HEK293 (cell line): ENCODE measurements at regions not wholly inside any gene's neighbourhood (a gene's known extent, or its start where the extent isn't known, plus 50 kb on each side); places are given as distances from the start of the nearest gene placed in this dataset.

Experiments
- CTCF ChIA-PET: fragments of 350-600 bp; formaldehyde crosslinking; extraction: SDS; loops from one replicate; lab custom pipeline; 2021; ENCODE audit warnings: antibody characterized with exemption; lab: Yijun Ruan, JAX
- POLR2A ChIA-PET: fragments of 300-600 bp; formaldehyde crosslinking; extraction: SDS; loops from one replicate; lab custom pipeline; 2020; ENCODE audit warnings: antibody characterized with exemption, inconsistent platforms; lab: Yijun Ruan, JAX
- H3K27ac ChIP-seq: fragments of 200-500 bp; sonication (Bioruptor generic); 2 replicates; pipeline ENCODE4 v1.5.1; 2014; ENCODE audit warnings: low read depth, low read length, control low read depth, inconsistent platforms; ENCODE audit errors: extremely low read depth
- H3K36me3 ChIP-seq, 2 experiments: fragments of 200-500 bp in 1 of 2; sonication (Bioruptor generic) in 1 of 2; 1 replicate in 1 of 2; 2 replicates in 1 of 2; pipeline ENCODE4 v1.5.1; 2014 to 2017; ENCODE audit warnings: inconsistent platforms in 2 of 2, low read length in 2 of 2; ENCODE audit not compliant: control insufficient read depth in 2 of 2, insufficient read depth in 1 of 2
- H3K4me1 ChIP-seq: fragments of 200-500 bp; sonication (Bioruptor generic); 2 replicates; pipeline ENCODE4 v1.5.1; 2014; ENCODE audit warnings: mild to moderate bottlenecking, low read length, inconsistent platforms; ENCODE audit not compliant: control insufficient read depth, insufficient read depth
- H3K4me3 ChIP-seq: 2 replicates; pipeline ENCODE4 v1.5.1; 2011; ENCODE audit warnings: low read depth, mild to moderate bottlenecking, control low read depth, low read length, moderate library complexity
- H3K9me3 ChIP-seq: fragments of 200-500 bp; sonication (Bioruptor generic); 2 replicates; pipeline ENCODE4 v1.5.1; 2014; ENCODE audit warnings: low read depth, low read length, inconsistent platforms; ENCODE audit not compliant: control insufficient read depth, insufficient read depth
- AEBP2 ChIP-seq: fragments of 450-650 bp; formaldehyde crosslinking; IDR thresholded peaks from 2 replicates; pipeline ENCODE4 v1.5.1; 2016; ENCODE audit warnings: missing biosample characterization, missing genetic modification characterization, borderline replicate concordance
- HOXA7 ChIP-seq: sonication (generic); formaldehyde crosslinking; IDR thresholded peaks from 2 replicates; pipeline ENCODE4 v1.8.1; 2022; ENCODE audit warnings: missing genetic modification reagents, borderline replicate concordance
- TRIM28 ChIP-seq: IDR thresholded peaks from 2 replicates; pipeline ENCODE4 v1.6.1; 2011; ENCODE audit warnings: low read length, control low read depth, borderline replicate concordance
- WT1 ChIP-seq: fragments of 450-650 bp; formaldehyde crosslinking; IDR thresholded peaks from 2 replicates; pipeline ENCODE4 v1.5.1; 2016; ENCODE audit warnings: missing biosample characterization, missing genetic modification characterization
- ZBTB26 ChIP-seq: fragments of 450-650 bp; formaldehyde crosslinking; optimal IDR thresholded peaks from 2 replicates; pipeline ENCODE3; 2016; ENCODE audit warnings: missing biosample characterization, mild to moderate bottlenecking, missing genetic modification characterization
- ZEB2 ChIP-seq: fragments of 450-650 bp; formaldehyde crosslinking; IDR thresholded peaks from 2 replicates; pipeline ENCODE4 v1.5.1; 2016; ENCODE audit warnings: missing biosample characterization, missing genetic modification characterization
- ZFP3 ChIP-seq: fragments of 450-650 bp; formaldehyde crosslinking; IDR thresholded peaks from 2 replicates; pipeline ENCODE4 v1.5.1; 2016; ENCODE audit warnings: low read depth, missing biosample characterization, missing genetic modification characterization
- ZNF169 ChIP-seq: fragments of 450-650 bp; formaldehyde crosslinking; IDR thresholded peaks from 2 replicates; pipeline ENCODE4 v1.5.1; 2016; ENCODE audit warnings: missing biosample characterization, missing genetic modification characterization
- ZNF184 ChIP-seq: fragments of 450-650 bp; IDR thresholded peaks from 2 replicates; pipeline ENCODE4 v1.5.1; 2018; ENCODE audit warnings: missing biosample characterization, mild to moderate bottlenecking, missing genetic modification characterization
- ZNF211 ChIP-seq: fragments of 450-650 bp; formaldehyde crosslinking; IDR thresholded peaks from 2 replicates; pipeline ENCODE4 v1.5.1; 2016; ENCODE audit warnings: low read depth, missing biosample characterization, missing genetic modification characterization
- ZNF214 ChIP-seq: fragments of 450-650 bp; formaldehyde crosslinking; IDR thresholded peaks from 2 replicates; pipeline ENCODE4 v1.5.1; 2017; ENCODE audit warnings: missing biosample characterization, mild to moderate bottlenecking, missing genetic modification characterization, borderline replicate concordance
- ZNF26 ChIP-seq: fragments of 450-650 bp; formaldehyde crosslinking; IDR thresholded peaks from 2 replicates; pipeline ENCODE4 v1.5.1; 2016; ENCODE audit warnings: missing biosample characterization, missing genetic modification characterization
- ZNF280D ChIP-seq: fragments of 450-650 bp; formaldehyde crosslinking; IDR thresholded peaks from 2 replicates; pipeline ENCODE4 v1.5.1; 2016; ENCODE audit warnings: missing biosample characterization, missing genetic modification characterization
- ZNF350 ChIP-seq: fragments of 450-650 bp; formaldehyde crosslinking; IDR thresholded peaks from 2 replicates; pipeline ENCODE4 v1.5.0; 2017; ENCODE audit warnings: missing biosample characterization, mild to moderate bottlenecking, missing genetic modification characterization
- ZNF37A ChIP-seq: fragments of 450-650 bp; IDR thresholded peaks from 2 replicates; pipeline ENCODE4 v1.5.1; 2018; ENCODE audit warnings: missing biosample characterization, missing genetic modification characterization
- ZNF398 ChIP-seq: fragments of 450-650 bp; formaldehyde crosslinking; IDR thresholded peaks from 2 replicates; pipeline ENCODE4 v1.5.1; 2017; ENCODE audit warnings: missing biosample characterization, missing genetic modification characterization
- ZNF488 ChIP-seq: fragments of 450-650 bp; formaldehyde crosslinking; IDR thresholded peaks from 2 replicates; pipeline ENCODE4 v1.5.1; 2016; ENCODE audit warnings: missing biosample characterization, missing genetic modification characterization
- ZNF510 ChIP-seq: fragments of 450-650 bp; formaldehyde crosslinking; IDR thresholded peaks from 2 replicates; pipeline ENCODE4 v1.5.1; 2018; ENCODE audit warnings: mild to moderate bottlenecking, missing genetic modification characterization, missing biosample characterization; ENCODE audit not compliant: insufficient replicate concordance
- ZNF561 ChIP-seq: fragments of 450-650 bp; IDR thresholded peaks from 2 replicates; pipeline ENCODE4 v1.5.1; 2018; ENCODE audit warnings: missing biosample characterization, missing genetic modification characterization, borderline replicate concordance
- ZNF585B ChIP-seq: fragments of 450-650 bp; formaldehyde crosslinking; IDR thresholded peaks from 2 replicates; pipeline ENCODE4 v1.5.1; 2016; ENCODE audit warnings: missing biosample characterization, missing genetic modification characterization
- ZNF629 ChIP-seq: fragments of 450-650 bp; formaldehyde crosslinking; IDR thresholded peaks from 2 replicates; pipeline ENCODE4 v1.5.1; 2017; ENCODE audit warnings: missing biosample characterization, missing genetic modification characterization
- ZNF707 ChIP-seq: fragments of 450-650 bp; formaldehyde crosslinking; IDR thresholded peaks from 2 replicates; pipeline ENCODE4 v1.5.1; 2016; ENCODE audit warnings: missing biosample characterization, missing genetic modification characterization
- ZNF776 ChIP-seq: fragments of 450-650 bp; formaldehyde crosslinking; IDR thresholded peaks from 2 replicates; pipeline ENCODE4 v1.5.0; 2017; ENCODE audit warnings: missing biosample characterization, missing genetic modification characterization, borderline replicate concordance
- ZNF777 ChIP-seq: fragments of 450-650 bp; formaldehyde crosslinking; IDR thresholded peaks from 2 replicates; pipeline ENCODE4 v1.5.1; 2017; ENCODE audit warnings: missing biosample characterization, missing genetic modification characterization, borderline replicate concordance

GRCh38 chr7:96526496-96526895 is 183.2 kb downstream of the SEM1 start:
- H3K4me3 ChIP-seq = no peak overlapping the region
- no peaks in the 10 kb centered on the region for H3K36me3 ChIP-seq
- POLR2A ChIA-PET = no interaction called here
- TF ChIP-seq ZNF350 (no peak), ZNF488 (tag by site-specific recombination) (no peak), ZNF561 (no peak), ZNF510 (no peak), ZNF184 (tag by site-specific recombination) (no peak), ZNF398 (tag by site-specific recombination) (no peak), ZNF585B (tag by site-specific recombination) (no peak), ZNF629 (no peak), ZNF776 (tag by site-specific recombination) (no peak), ZNF707 (tag by site-specific recombination) (no peak), ZNF37A (tag by site-specific recombination) (no peak), ZNF211 (tag by site-specific recombination) (no peak), HOXA7 (no peak), ZNF777 (no peak), ZNF169 (no peak), ZBTB26 (no peak), ZNF214 (no peak)
- H3K4me1 ChIP-seq = no peaks in the 10 kb centered on the region
- H3K9me3 ChIP-seq = no peaks in the 10 kb centered on the region
- H3K27ac ChIP-seq = no peak overlapping the region
- CTCF ChIA-PET = interaction anchor here (0.7 kb wide), 1 partner anchor 70 kb away, joined by 3 read pairs; no protein-coding TSS in a partner anchor

- ChIA-PET CTCF (no interaction called here), POLR2A (no interaction called here)
- H3K9me3 ChIP-seq = no peaks in the 10 kb centered on the region
- no peaks in the 10 kb centered on the region for H3K36me3 ChIP-seq
- no peaks in the 10 kb centered on the region for H3K4me1 ChIP-seq
- H3K27ac ChIP-seq = no peak overlapping the region
- H3K4me3 ChIP-seq = no peak overlapping the region
- no peak for TF ChIP-seq ZNF26
- TF ChIP-seq ZFP3 = no peak
- no peak for TF ChIP-seq ZEB2 (tag by site-specific recombination)
- no peak for TF ChIP-seq ZNF280D (tag by site-specific recombination)
- TF ChIP-seq AEBP2 (tag by site-specific recombination) = no peak
- TF ChIP-seq TRIM28 = no peak
- no peak for TF ChIP-seq WT1 (tag by site-specific recombination)
Measured at GRCh38 chr7:96521068-96521894, 188.4 kb downstream of the SEM1 start.
